ENCODE measurements at regions not wholly inside any gene's neighbourhood (a gene's known extent, or its start where the extent isn't known, plus 50 kb on each side); places are given as distances from the start of the nearest gene placed in this dataset.

GRCh38 chr3:117699058-117699457 lies 989.5 kb downstream of the TUSC7 start:
- Mint-ChIP-seq H3K36me3 (ENCODE audit: low read depth) (no peaks in the 10 kb centered on the region), H3K27ac (no peak overlapping the region), H3K9me3 (no peaks in the 10 kb centered on the region), H3K4me1 (ENCODE audit: low read depth) (no peaks in the 10 kb centered on the region), H3K4me3 (no peak overlapping the region), H3K27me3 (peaks cover 2% of the 10 kb centered on the region)
- intact Hi-C loops (cut with micrococcal nuclease), result no loop called here

GRCh38 chr3:117700573-117701360 lies 991.2 kb downstream of the TUSC7 start:
- Mint-ChIP-seq H3K4me3 (no peak overlapping the region), H3K4me1 (ENCODE audit: low read depth) (no peaks in the 10 kb centered on the region), H3K27me3 (peaks cover 2% of the 10 kb centered on the region), H3K27ac (no peak overlapping the region), H3K36me3 (ENCODE audit: low read depth) (no peaks in the 10 kb centered on the region), H3K9me3 (no peaks in the 10 kb centered on the region)
- intact Hi-C loops (cut with micrococcal nuclease), result no loop called here

- intact Hi-C loops (cut with micrococcal nuclease), result no loop called here
- H3K27ac Mint-ChIP-seq, result no peak overlapping the region
- peaks cover 2% of the 10 kb centered on the region for H3K27me3 Mint-ChIP-seq
- H3K4me1 Mint-ChIP-seq (ENCODE audit: low read depth), result peaks cover 3% of the 10 kb centered on the region
- no peaks in the 10 kb centered on the region for H3K9me3 Mint-ChIP-seq
- H3K4me3 Mint-ChIP-seq, result no peak overlapping the region
- no peaks in the 10 kb centered on the region for H3K36me3 Mint-ChIP-seq (ENCODE audit: low read depth)
These were observed 995.4 kb downstream of the TUSC7 start for GRCh38 chr3:117705011-117705410.

- Mint-ChIP-seq H3K27me3 (peaks cover 2% of the 10 kb centered on the region), H3K9me3 (no peaks in the 10 kb centered on the region), H3K36me3 (ENCODE audit: low read depth) (no peaks in the 10 kb centered on the region)
These were observed 996.5 kb downstream of the TUSC7 start for GRCh38 chr3:117706037-117706436.

GRCh38 chr3:117706756-117707155 lies 997.2 kb downstream of the TUSC7 start:
- H3K9me3 Mint-ChIP-seq, result no peaks in the 10 kb centered on the region
- H3K36me3 Mint-ChIP-seq (ENCODE audit: low read depth), result no peaks in the 10 kb centered on the region
- H3K4me3 Mint-ChIP-seq, result no peak overlapping the region
- intact Hi-C loops (cut with micrococcal nuclease), result no loop called here
- peaks cover 5% of the 10 kb centered on the region for H3K4me1 Mint-ChIP-seq (ENCODE audit: low read depth)
- H3K27me3 Mint-ChIP-seq, result peaks cover 2% of the 10 kb centered on the region
- no peak overlapping the region for H3K27ac Mint-ChIP-seq

More at GRCh38 chr3:117706037-117706436, 996.5 kb downstream of the TUSC7 start:
- intact Hi-C loops (cut with micrococcal nuclease), result no loop called here
- no peak overlapping the region for H3K4me3 Mint-ChIP-seq
- no peak overlapping the region for H3K27ac Mint-ChIP-seq
- peaks cover 5% of the 10 kb centered on the region for H3K4me1 Mint-ChIP-seq (ENCODE audit: low read depth)

GRCh38 chr3:117708601-117709000 lies 999.0 kb downstream of the TUSC7 start:
- Mint-ChIP-seq H3K27ac (no peak overlapping the region), H3K4me3 (no peak overlapping the region), H3K36me3 (ENCODE audit: low read depth) (no peaks in the 10 kb centered on the region), H3K9me3 (no peaks in the 10 kb centered on the region), H3K27me3 (peaks cover 1% of the 10 kb centered on the region), H3K4me1 (ENCODE audit: low read depth) (peaks cover 5% of the 10 kb centered on the region)
- intact Hi-C loops (cut with micrococcal nuclease), result no loop called here

- H3K4me3 Mint-ChIP-seq, result no peak overlapping the region
- H3K27me3 Mint-ChIP-seq, result no peaks in the 10 kb centered on the region
- intact Hi-C loops (cut with micrococcal nuclease), result no loop called here
- no peak overlapping the region for H3K27ac Mint-ChIP-seq
- H3K9me3 Mint-ChIP-seq, result no peaks in the 10 kb centered on the region
- no peaks in the 10 kb centered on the region for H3K36me3 Mint-ChIP-seq (ENCODE audit: low read depth)
- peaks cover 5% of the 10 kb centered on the region for H3K4me1 Mint-ChIP-seq (ENCODE audit: low read depth)
These were observed 999.5 kb downstream of the TUSC7 start for GRCh38 chr3:117709108-117709507.

GRCh38 chr3:117710501-117710900 lies 1000.9 kb downstream of the TUSC7 start:
- H3K27me3 Mint-ChIP-seq, result peaks cover 2% of the 10 kb centered on the region
- peaks cover 5% of the 10 kb centered on the region for H3K4me1 Mint-ChIP-seq (ENCODE audit: low read depth)
- intact Hi-C loops (cut with micrococcal nuclease), result no loop called here
- H3K4me3 Mint-ChIP-seq, result no peak overlapping the region
- no peaks in the 10 kb centered on the region for H3K9me3 Mint-ChIP-seq
- no peaks in the 10 kb centered on the region for H3K36me3 Mint-ChIP-seq (ENCODE audit: low read depth)
- no peak overlapping the region for H3K27ac Mint-ChIP-seq

- Mint-ChIP-seq H3K9me3 (no peaks in the 10 kb centered on the region), H3K27ac (no peak overlapping the region), H3K27me3 (peaks cover 5% of the 10 kb centered on the region)
These were observed 1009.8 kb downstream of the TUSC7 start for GRCh38 chr3:117719316-117719926.

GRCh38 chr3:117721866-117722265 lies 1012.3 kb downstream of the TUSC7 start:
- intact Hi-C loops (cut with micrococcal nuclease), result loop anchor here (5.0 kb wide), 3 partner anchors 170 to 950 kb away; no protein-coding TSS in a partner anchor
- H3K9me3 Mint-ChIP-seq, result no peaks in the 10 kb centered on the region
- peaks cover 32% of the 10 kb centered on the region for H3K4me1 Mint-ChIP-seq (ENCODE audit: low read depth)
- H3K36me3 Mint-ChIP-seq (ENCODE audit: low read depth), result no peaks in the 10 kb centered on the region
- H3K4me3 Mint-ChIP-seq, result no peak overlapping the region
- H3K27ac Mint-ChIP-seq, result peak overlapping the region; percentile 83
- peaks cover 10% of the 10 kb centered on the region for H3K27me3 Mint-ChIP-seq

More at GRCh38 chr3:117719316-117719926, 1009.8 kb downstream of the TUSC7 start:
- intact Hi-C loops (cut with micrococcal nuclease), result loop anchor here (5.0 kb wide), 1 partner anchor 697 kb away; no protein-coding TSS in a partner anchor
- Mint-ChIP-seq H3K36me3 (ENCODE audit: low read depth) (no peaks in the 10 kb centered on the region), H3K4me1 (ENCODE audit: low read depth) (peaks cover 28% of the 10 kb centered on the region), H3K4me3 (no peak overlapping the region)

- intact Hi-C loops (cut with micrococcal nuclease), result loop anchor here (5.0 kb wide), 3 partner anchors 171 to 951 kb away; no protein-coding TSS in a partner anchor
- peaks cover 7% of the 10 kb centered on the region for H3K27me3 Mint-ChIP-seq
These were observed 1013.3 kb downstream of the TUSC7 start for GRCh38 chr3:117722856-117723255.

GRCh38 chr3:117723825-117724224 lies 1014.2 kb downstream of the TUSC7 start:
- intact Hi-C loops (cut with micrococcal nuclease), result loop anchor here (5.0 kb wide), 3 partner anchors 172 to 952 kb away; no protein-coding TSS in a partner anchor

More at GRCh38 chr3:117722856-117723255, 1013.3 kb downstream of the TUSC7 start:
- no peak overlapping the region for H3K4me3 Mint-ChIP-seq
- H3K9me3 Mint-ChIP-seq, result no peaks in the 10 kb centered on the region
- H3K4me1 Mint-ChIP-seq (ENCODE audit: low read depth), result peaks cover 32% of the 10 kb centered on the region
- no peaks in the 10 kb centered on the region for H3K36me3 Mint-ChIP-seq (ENCODE audit: low read depth)
- peak overlapping the region; percentile 83 for H3K27ac Mint-ChIP-seq

GRCh38 chr3:117725314-117725713 lies 1015.7 kb downstream of the TUSC7 start:
- Mint-ChIP-seq H3K4me1 (ENCODE audit: low read depth) (peaks cover 32% of the 10 kb centered on the region), H3K27ac (no peak overlapping the region), H3K9me3 (no peaks in the 10 kb centered on the region), H3K36me3 (ENCODE audit: low read depth) (no peaks in the 10 kb centered on the region), H3K4me3 (no peak overlapping the region), H3K27me3 (peaks cover 10% of the 10 kb centered on the region)
- intact Hi-C loops (cut with micrococcal nuclease), result no loop called here

More at GRCh38 chr3:117723825-117724224, 1014.2 kb downstream of the TUSC7 start:
- H3K27ac Mint-ChIP-seq, result no peak overlapping the region
- H3K9me3 Mint-ChIP-seq, result no peaks in the 10 kb centered on the region
- no peaks in the 10 kb centered on the region for H3K36me3 Mint-ChIP-seq (ENCODE audit: low read depth)
- H3K4me3 Mint-ChIP-seq, result no peak overlapping the region
- peaks cover 8% of the 10 kb centered on the region for H3K27me3 Mint-ChIP-seq
- peaks cover 32% of the 10 kb centered on the region for H3K4me1 Mint-ChIP-seq (ENCODE audit: low read depth)

GRCh38 chr3:117726776-117727175 lies 1017.2 kb downstream of the TUSC7 start:
- Mint-ChIP-seq H3K4me3 (no peak overlapping the region), H3K27me3 (peaks cover 10% of the 10 kb centered on the region), H3K9me3 (no peaks in the 10 kb centered on the region), H3K4me1 (ENCODE audit: low read depth) (peaks cover 23% of the 10 kb centered on the region), H3K27ac (no peak overlapping the region), H3K36me3 (ENCODE audit: low read depth) (no peaks in the 10 kb centered on the region)
- intact Hi-C loops (cut with micrococcal nuclease), result no loop called here
